HL-60 (cell line): ENCODE measurements at regions not wholly inside any gene's neighbourhood (a gene's known extent, or its start where the extent isn't known, plus 50 kb on each side); places are given as distances from the start of the nearest gene placed in this dataset.

Experiments
- CTCF ChIP-seq: IDR thresholded peaks from one replicate; pipeline ENCODE4 v1.5.1; 2011; ENCODE audit warnings: low read length, control low read depth, inconsistent platforms; ENCODE audit not compliant: insufficient read depth
- GABPA ChIP-seq: IDR thresholded peaks from 2 replicates; pipeline ENCODE4 v1.6.1; 2012; ENCODE audit warnings: low read depth
- POLR2AphosphoS5 ChIP-seq: IDR thresholded peaks from 2 replicates; pipeline ENCODE4 v1.6.1; 2012; ENCODE audit warnings: low read depth
- SPI1 ChIP-seq: IDR thresholded peaks from 2 replicates; pipeline ENCODE4 v1.6.1; 2012; ENCODE audit warnings: low read depth, mild to moderate bottlenecking, borderline replicate concordance
- TF ChIP-seq, protein P1 (sequence below): IDR thresholded peaks from 2 replicates; pipeline ENCODE4 v1.6.1; 2012; ENCODE audit warnings: low read depth; ENCODE audit not compliant: insufficient replicate concordance

GRCh38 chr15:69662645-69663000 lies 210.0 kb downstream of the RPLP1 start:
- TF ChIP-seq CTCF (no peak), POLR2AphosphoS5 (no peak), GABPA (no peak), SPI1 (no peak)
- TF ChIP-seq, protein P1, sequence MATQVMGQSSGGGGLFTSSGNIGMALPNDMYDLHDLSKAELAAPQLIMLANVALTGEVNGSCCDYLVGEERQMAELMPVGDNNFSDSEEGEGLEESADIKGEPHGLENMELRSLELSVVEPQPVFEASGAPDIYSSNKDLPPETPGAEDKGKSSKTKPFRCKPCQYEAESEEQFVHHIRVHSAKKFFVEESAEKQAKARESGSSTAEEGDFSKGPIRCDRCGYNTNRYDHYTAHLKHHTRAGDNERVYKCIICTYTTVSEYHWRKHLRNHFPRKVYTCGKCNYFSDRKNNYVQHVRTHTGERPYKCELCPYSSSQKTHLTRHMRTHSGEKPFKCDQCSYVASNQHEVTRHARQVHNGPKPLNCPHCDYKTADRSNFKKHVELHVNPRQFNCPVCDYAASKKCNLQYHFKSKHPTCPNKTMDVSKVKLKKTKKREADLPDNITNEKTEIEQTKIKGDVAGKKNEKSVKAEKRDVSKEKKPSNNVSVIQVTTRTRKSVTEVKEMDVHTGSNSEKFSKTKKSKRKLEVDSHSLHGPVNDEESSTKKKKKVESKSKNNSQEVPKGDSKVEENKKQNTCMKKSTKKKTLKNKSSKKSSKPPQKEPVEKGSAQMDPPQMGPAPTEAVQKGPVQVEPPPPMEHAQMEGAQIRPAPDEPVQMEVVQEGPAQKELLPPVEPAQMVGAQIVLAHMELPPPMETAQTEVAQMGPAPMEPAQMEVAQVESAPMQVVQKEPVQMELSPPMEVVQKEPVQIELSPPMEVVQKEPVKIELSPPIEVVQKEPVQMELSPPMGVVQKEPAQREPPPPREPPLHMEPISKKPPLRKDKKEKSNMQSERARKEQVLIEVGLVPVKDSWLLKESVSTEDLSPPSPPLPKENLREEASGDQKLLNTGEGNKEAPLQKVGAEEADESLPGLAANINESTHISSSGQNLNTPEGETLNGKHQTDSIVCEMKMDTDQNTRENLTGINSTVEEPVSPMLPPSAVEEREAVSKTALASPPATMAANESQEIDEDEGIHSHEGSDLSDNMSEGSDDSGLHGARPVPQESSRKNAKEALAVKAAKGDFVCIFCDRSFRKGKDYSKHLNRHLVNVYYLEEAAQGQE = no peak
